ENCODE measurements at regions not wholly inside any gene's neighbourhood (a gene's known extent, or its start where the extent isn't known, plus 50 kb on each side); places are given as distances from the start of the nearest gene placed in this dataset.

- WGBS (ENCODE audit: insufficient coverage): 82% methylated on average over 20 of the region's 32 CpGs
These were observed 156.9 kb downstream of the USP12 start for GRCh38 chr13:27014406-27015359.

GRCh38 chr13:27012482-27013197, 159.0 kb downstream of the USP12 start:
- Histone ChIP-seq H3K9me3 (replicated peaks; ENCODE audit: control insufficient read depth, low read depth, low read length) (no peaks in the 10 kb centered on the region), H3K36me3 (ENCODE audit: control insufficient read depth, insufficient read depth, low read length) (no peaks in the 10 kb centered on the region), H3K27ac (ENCODE audit: low read length) (no peak overlapping the region), H3K4me1 (ENCODE audit: control insufficient read depth, insufficient read depth, low read length) (peaks cover 9% of the 10 kb centered on the region), H3K4me3 (ENCODE audit: low read length) (no peak overlapping the region), H3K27me3 (ENCODE audit: control insufficient read depth, insufficient read depth, low read length) (peaks cover 2% of the 10 kb centered on the region)
- 100% methylated on average over 2 of the region's 7 CpGs for WGBS (ENCODE audit: insufficient coverage)
- no peak for DNase-seq

More at GRCh38 chr13:27014406-27015359, 156.9 kb downstream of the USP12 start:
- Histone ChIP-seq H3K27me3 (ENCODE audit: control insufficient read depth, insufficient read depth, low read length) (peaks cover 2% of the 10 kb centered on the region), H3K4me1 (ENCODE audit: control insufficient read depth, insufficient read depth, low read length) (peaks cover 6% of the 10 kb centered on the region), H3K27ac (ENCODE audit: low read length) (no peak overlapping the region), H3K4me3 (ENCODE audit: low read length) (no peak overlapping the region), H3K36me3 (ENCODE audit: control insufficient read depth, insufficient read depth, low read length) (no peaks in the 10 kb centered on the region), H3K9me3 (replicated peaks; ENCODE audit: control insufficient read depth, low read depth, low read length) (no peaks in the 10 kb centered on the region)
- no peak for DNase-seq

GRCh38 chr13:27011661-27012060, 159.9 kb downstream of the USP12 start:
- DNase-seq: no peak
- peaks cover 14% of the 10 kb centered on the region for H3K4me1 ChIP-seq (ENCODE audit: control insufficient read depth, insufficient read depth, low read length)
- H3K27me3 ChIP-seq (ENCODE audit: control insufficient read depth, insufficient read depth, low read length): peaks cover 7% of the 10 kb centered on the region
- 69% methylated on average over 4 of the region's 5 CpGs for WGBS (ENCODE audit: insufficient coverage)
- no peak overlapping the region for H3K27ac ChIP-seq (ENCODE audit: low read length)
- no peaks in the 10 kb centered on the region for H3K9me3 ChIP-seq (replicated peaks; ENCODE audit: control insufficient read depth, low read depth, low read length)
- no peak overlapping the region for H3K4me3 ChIP-seq (ENCODE audit: low read length)
- no peaks in the 10 kb centered on the region for H3K36me3 ChIP-seq (ENCODE audit: control insufficient read depth, insufficient read depth, low read length)

GRCh38 chr13:27008733-27009132, 162.9 kb downstream of the USP12 start:
- Histone ChIP-seq H3K4me3 (ENCODE audit: low read length) (no peak overlapping the region), H3K9me3 (replicated peaks; ENCODE audit: control insufficient read depth, low read depth, low read length) (no peaks in the 10 kb centered on the region), H3K27ac (ENCODE audit: low read length) (no peak overlapping the region), H3K27me3 (ENCODE audit: control insufficient read depth, insufficient read depth, low read length) (peaks cover 9% of the 10 kb centered on the region), H3K4me1 (ENCODE audit: control insufficient read depth, insufficient read depth, low read length) (peaks cover 37% of the 10 kb centered on the region), H3K36me3 (ENCODE audit: control insufficient read depth, insufficient read depth, low read length) (no peaks in the 10 kb centered on the region)
- no CpG with 5 or more reads among the region's 3 CpGs for WGBS (ENCODE audit: insufficient coverage)
- DNase-seq: no peak

GRCh38 chr13:27007166-27007565, 164.4 kb downstream of the USP12 start:
- DNase-seq: peak; percentile 81
- Histone ChIP-seq H3K4me3 (ENCODE audit: low read length) (peak overlapping the region; percentile 37), H3K4me1 (ENCODE audit: control insufficient read depth, insufficient read depth, low read length) (peaks cover 40% of the 10 kb centered on the region), H3K27ac (ENCODE audit: low read length) (peak overlapping the region; percentile 87), H3K9me3 (replicated peaks; ENCODE audit: control insufficient read depth, low read depth, low read length) (no peaks in the 10 kb centered on the region), H3K27me3 (ENCODE audit: control insufficient read depth, insufficient read depth, low read length) (peaks cover 8% of the 10 kb centered on the region), H3K36me3 (ENCODE audit: control insufficient read depth, insufficient read depth, low read length) (no peaks in the 10 kb centered on the region)
- 14% methylated on average over 7 of the region's 12 CpGs for WGBS (ENCODE audit: insufficient coverage)

- 2% methylated on average over 25 of the region's 29 CpGs for WGBS (ENCODE audit: insufficient coverage)
- peak overlapping the region; percentile 87 for H3K27ac ChIP-seq (ENCODE audit: low read length)
These were observed 165.0 kb downstream of the USP12 start for GRCh38 chr13:27006519-27007161.

GRCh38 chr13:27005976-27006518, 165.6 kb downstream of the USP12 start:
- Histone ChIP-seq H3K27me3 (ENCODE audit: control insufficient read depth, insufficient read depth, low read length) (peaks cover 8% of the 10 kb centered on the region), H3K9me3 (replicated peaks; ENCODE audit: control insufficient read depth, low read depth, low read length) (no peaks in the 10 kb centered on the region), H3K27ac (ENCODE audit: low read length) (peak overlapping the region; percentile 65), H3K36me3 (ENCODE audit: control insufficient read depth, insufficient read depth, low read length) (no peaks in the 10 kb centered on the region), H3K4me1 (ENCODE audit: control insufficient read depth, insufficient read depth, low read length) (peaks cover 45% of the 10 kb centered on the region), H3K4me3 (ENCODE audit: low read length) (no peak overlapping the region)
- WGBS (ENCODE audit: insufficient coverage): 80% methylated on average over 2 of the region's 8 CpGs
- no peak for DNase-seq

More at GRCh38 chr13:27006519-27007161, 165.0 kb downstream of the USP12 start:
- no peaks in the 10 kb centered on the region for H3K9me3 ChIP-seq (replicated peaks; ENCODE audit: control insufficient read depth, low read depth, low read length)
- peak overlapping the region; percentile 37 for H3K4me3 ChIP-seq (ENCODE audit: low read length)
- H3K36me3 ChIP-seq (ENCODE audit: control insufficient read depth, insufficient read depth, low read length): no peaks in the 10 kb centered on the region
- H3K4me1 ChIP-seq (ENCODE audit: control insufficient read depth, insufficient read depth, low read length): peaks cover 43% of the 10 kb centered on the region
- H3K27me3 ChIP-seq (ENCODE audit: control insufficient read depth, insufficient read depth, low read length): peaks cover 8% of the 10 kb centered on the region
- peak; percentile 47 for DNase-seq

- H3K4me1 ChIP-seq (ENCODE audit: control insufficient read depth, insufficient read depth, low read length): peaks cover 48% of the 10 kb centered on the region
- H3K27ac ChIP-seq (ENCODE audit: low read length): peak overlapping the region; percentile 65
- no peaks in the 10 kb centered on the region for H3K36me3 ChIP-seq (ENCODE audit: control insufficient read depth, insufficient read depth, low read length)
- no peak overlapping the region for H3K4me3 ChIP-seq (ENCODE audit: low read length)
- no peaks in the 10 kb centered on the region for H3K9me3 ChIP-seq (replicated peaks; ENCODE audit: control insufficient read depth, low read depth, low read length)
- peak; percentile 54 for DNase-seq
- H3K27me3 ChIP-seq (ENCODE audit: control insufficient read depth, insufficient read depth, low read length): peaks cover 8% of the 10 kb centered on the region
- 27% methylated on average over 9 of the region's 9 CpGs for WGBS (ENCODE audit: insufficient coverage)
These were observed 166.1 kb downstream of the USP12 start for GRCh38 chr13:27005556-27005955.

GRCh38 chr13:27004866-27005265, 166.7 kb downstream of the USP12 start:
- WGBS (ENCODE audit: insufficient coverage): 86% methylated on average over 2 of the region's 5 CpGs
- DNase-seq: no peak
- H3K27ac ChIP-seq (ENCODE audit: low read length): no peak overlapping the region

More at GRCh38 chr13:27004866-27005265, 166.7 kb downstream of the USP12 start:
- H3K27me3 ChIP-seq (ENCODE audit: control insufficient read depth, insufficient read depth, low read length): peaks cover 8% of the 10 kb centered on the region
- no peaks in the 10 kb centered on the region for H3K9me3 ChIP-seq (replicated peaks; ENCODE audit: control insufficient read depth, low read depth, low read length)
- H3K4me1 ChIP-seq (ENCODE audit: control insufficient read depth, insufficient read depth, low read length): peaks cover 48% of the 10 kb centered on the region
- H3K36me3 ChIP-seq (ENCODE audit: control insufficient read depth, insufficient read depth, low read length): no peaks in the 10 kb centered on the region
- no peak overlapping the region for H3K4me3 ChIP-seq (ENCODE audit: low read length)

Measured in muscle of leg (tissue), 3 donors.